Amygdala (tissue), 56 donors: ENCODE measurements at regions not wholly inside any gene's neighbourhood (a gene's known extent, or its start where the extent isn't known, plus 50 kb on each side); places are given as distances from the start of the nearest gene placed in this dataset.
"Not testable (repeated sequence)": the region's sequence is repeated elsewhere in the genome, so short reads cannot be mapped to it uniquely, and the experiment has no call there.

Experiments used
- DNase-seq, 56 donors: peaks; one replicate each; lab custom pipeline; 2025; lab: John Stamatoyannopoulos, UW

DNA sequence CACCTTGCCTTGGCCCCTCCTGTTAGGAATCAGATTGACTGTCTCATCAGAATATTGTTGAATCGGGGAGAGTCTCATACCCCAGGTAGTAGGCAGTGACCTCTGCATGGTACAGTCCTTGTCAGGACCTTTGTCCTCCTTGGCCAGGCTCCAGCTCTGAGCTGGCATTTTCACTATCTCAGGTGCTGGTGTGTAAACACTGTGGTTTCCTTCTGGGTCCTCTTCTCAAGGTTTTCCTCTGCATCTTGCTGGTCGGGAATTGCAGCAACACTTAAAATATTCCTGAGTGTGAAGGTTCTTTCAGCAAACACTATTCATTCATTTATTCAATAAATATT, 69.7 kb upstream of the TAMM41 start:
- DNase-seq = not testable (repeated sequence)

DNA sequence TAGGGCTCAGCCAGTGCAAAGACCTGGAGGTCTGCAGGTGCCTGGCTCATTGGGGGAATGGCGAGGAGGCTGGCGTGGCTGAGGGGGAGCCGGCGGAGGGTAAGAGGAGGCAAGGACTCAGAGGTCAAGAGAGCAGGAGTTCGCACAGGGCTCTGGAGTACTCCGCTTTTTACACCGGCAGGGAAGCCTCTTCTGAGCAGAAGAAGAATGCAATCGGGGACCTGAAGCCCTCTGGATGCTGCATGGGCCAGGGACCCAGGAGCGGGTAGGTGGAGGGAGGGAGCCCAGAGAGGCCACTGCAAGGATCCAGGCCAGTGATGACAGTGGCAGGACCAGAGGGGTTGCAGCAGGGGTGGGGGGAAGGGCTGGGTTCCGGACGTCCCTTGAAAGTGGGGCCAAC, 70.4 kb upstream of the TAMM41 start:
- DNase-seq = no peak

DNA sequence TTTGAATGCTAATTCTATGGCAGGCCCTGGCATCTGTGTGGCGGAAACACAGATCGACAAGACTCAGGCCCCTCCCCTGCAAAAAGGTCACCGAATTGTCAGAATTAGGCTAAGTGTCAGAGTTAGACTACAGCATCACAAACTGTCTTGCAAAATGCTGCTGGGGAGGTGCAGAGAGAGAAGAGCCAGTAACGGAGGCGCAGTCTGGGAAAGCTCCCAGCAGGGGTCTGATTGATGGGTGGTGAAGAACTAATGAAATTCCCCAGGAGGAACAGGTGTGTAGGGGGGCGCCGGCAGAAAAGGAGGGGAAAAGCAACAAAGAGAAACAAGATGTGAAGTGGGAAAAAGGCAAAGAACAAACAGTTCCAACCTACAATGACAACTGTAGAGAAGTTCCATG, 72.7 kb upstream of the TAMM41 start:
- peak in 1 of 56 donors; percentile 7 for DNase-seq

DNA sequence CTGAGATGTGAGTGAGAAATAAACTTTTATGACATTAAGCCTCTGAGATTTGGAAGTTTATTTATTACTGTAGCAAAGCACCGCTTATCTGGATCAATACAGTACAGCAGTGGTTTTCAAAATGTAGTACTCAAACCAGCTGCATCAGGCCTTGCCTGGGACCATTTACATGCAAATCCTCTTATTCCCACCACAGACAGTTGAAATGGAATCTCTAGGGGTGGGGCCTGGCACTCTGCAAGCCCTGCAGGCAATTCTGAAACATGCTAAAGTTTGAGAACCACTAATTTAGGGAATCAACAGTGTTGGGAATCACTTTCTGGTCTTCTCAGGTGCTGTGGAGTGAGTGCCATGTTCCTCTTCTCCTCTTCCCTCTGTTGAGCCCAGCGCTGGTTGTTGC, 77.8 kb upstream of the TAMM41 start:
- DNase-seq = no peak

DNA sequence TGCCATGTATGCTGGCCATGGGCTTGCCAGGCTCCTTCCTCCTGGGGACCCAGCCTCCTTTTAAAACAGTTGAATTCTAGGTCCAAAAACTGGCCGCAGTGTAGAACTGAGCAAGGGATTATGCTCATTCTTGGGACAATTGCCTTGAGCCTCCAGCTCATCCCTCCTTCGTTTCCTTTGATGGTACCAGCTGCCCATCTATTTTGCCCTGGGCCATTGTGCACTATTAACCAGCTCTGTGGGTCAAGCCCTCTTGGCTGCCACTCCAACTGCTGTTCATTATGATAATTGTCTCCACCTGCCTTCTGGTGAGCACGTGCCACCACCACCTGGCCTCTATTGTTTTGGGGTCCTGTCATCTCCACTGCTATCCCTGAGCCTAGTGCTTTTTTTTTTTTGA, 75.8 kb upstream of the SYN2 start:
- DNase-seq = no peak

DNA sequence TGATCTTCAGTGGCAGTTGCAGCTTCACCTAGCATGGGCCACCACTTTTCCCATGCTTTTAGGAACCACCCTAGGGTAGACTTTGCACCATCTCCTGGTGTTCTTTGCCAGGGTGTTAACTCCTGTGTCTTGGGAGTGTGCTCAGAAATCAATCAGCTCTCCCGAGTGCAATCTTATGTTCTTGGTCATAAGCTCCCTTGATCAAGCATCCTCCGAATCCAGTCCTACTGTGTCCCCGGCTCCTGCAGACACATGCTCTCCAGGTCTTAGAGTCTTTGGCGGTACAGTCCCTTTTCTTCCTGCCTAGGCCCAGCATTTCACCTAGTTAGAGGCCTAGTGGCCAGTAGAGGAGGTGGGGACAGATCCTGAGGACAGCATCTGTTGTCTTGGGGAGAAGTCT, 74.7 kb upstream of the SYN2 start:
- DNase-seq = no peak

DNA sequence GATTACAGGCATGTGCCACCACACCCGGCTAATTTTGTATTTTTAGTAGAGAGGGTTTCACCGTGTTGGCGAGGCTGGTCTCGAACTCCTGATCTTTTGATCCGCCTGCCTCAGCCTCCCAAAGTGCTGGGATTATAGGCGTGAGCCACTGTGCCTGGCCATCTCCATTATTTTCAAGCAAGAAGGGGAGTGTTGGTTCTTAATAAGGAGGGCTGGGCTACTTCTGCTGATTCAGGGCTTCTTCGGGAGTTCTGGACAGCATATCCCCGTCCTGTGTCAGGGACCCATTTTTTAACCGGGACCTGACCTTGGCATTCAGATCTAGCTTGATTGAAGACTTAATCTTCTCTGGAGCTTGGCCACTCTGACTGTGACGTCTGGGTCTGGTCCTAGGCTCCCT, 74.1 kb upstream of the SYN2 start:
- no peak for DNase-seq

DNA sequence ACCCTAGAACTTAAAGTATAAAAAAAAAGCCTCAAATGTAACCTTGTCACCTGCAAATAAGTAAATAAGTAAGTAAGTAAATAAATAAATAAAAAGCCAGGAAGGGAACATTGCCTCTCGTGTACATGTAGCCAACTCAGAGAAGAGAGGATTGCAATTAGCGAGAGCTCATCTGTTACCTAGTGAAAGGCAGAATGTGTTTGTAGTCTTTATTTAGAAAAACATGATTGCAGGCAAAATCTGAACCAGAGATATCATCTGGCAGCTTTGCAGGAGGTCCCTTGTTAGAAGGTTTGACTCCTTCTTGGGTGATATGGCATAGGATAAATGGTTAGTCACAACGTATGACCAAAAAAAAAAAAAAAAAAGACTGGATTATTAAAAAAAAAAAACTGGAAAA, 71.6 kb upstream of the SYN2 start:
- DNase-seq = no peak

DNA sequence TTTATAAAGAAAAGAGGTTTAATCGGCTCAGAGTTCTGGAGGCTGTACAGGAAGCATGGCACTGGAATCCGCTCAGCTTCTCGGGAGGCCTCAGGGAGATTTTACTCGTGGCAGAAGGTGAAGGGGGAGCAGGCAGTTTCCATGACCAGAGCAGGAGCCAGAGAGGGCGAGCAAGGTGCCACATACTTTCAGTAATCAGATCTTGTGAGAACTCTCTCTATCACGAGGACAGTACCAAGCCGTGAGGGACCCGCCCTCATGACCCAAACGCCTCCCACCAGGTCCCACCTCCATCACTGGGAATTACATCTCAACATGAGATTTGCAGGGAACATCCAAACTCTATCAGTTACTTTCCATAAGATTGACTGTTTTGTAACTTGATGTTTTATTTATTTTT, 70.7 kb upstream of the SYN2 start:
- DNase-seq = no peak

DNA sequence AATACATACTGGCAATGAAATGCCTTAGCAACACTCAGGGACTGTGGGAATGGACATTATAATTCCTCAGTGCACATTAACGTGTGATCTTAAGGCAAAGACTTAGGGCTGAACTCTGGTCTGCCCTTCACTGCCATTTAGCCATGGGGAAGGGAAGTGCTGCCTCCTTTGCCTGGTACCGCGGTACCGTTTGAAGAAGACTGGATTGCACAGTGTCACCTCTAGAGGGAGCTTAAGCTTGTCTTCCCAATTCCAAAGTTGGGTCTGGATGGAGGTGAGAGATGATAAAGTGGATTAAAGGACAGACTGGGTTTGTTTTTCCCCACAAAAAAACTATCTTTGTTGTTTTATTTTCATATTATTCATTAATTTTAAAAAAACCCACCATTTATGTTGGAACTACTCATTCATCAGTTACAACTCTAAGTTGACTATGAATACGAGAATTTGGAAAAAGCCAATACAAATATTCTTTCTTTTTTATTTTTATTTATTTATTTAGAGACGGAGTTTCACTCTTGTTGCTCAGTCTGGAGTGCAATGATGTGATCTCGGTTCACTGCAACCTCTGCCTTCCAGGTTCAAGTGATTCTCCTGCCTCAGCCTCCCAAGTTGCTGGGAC, 60.0 kb upstream of the SYN2 start:
- peak in 2 of 56 donors; percentile 6 to 8 for DNase-seq

DNA sequence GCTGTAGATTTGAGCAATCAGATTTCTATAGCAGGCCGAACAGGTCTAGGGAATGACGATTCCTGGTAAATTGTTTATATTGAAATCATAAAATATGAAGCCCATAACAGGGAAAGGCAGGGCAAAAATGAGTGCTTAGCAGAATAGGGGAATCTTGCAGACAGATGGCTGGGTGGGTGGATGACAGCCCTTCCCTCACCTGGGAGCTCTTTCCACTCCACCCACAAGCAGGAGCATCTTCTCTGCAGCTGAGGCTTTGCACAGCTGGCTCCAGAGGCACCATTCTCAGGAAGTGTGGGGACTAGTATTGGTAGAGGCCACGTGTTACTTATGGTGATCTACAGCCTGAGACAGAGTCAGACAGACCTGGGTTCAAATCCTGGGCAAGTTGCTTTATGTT, 55.9 kb upstream of the SYN2 start:
- no peak for DNase-seq

DNA sequence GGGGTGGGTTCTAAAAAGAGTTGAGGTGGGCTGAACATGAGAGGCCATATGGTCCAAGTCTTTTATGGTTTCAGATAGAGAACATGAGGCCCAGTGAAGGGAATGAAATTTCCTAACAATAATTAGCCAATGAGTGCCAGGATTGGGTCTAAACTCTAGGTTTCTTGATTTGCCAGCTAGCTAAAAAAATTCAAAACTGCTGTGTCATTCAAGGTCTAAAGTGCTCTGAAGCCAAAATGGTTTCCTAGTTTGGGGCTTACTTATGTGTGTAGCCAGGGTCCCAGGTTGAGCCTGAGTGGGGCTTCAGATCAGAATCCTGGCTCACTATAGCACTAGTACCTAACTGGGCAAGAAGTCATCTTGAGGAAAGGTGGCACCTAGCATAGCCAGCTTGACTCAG, 55.3 kb upstream of the SYN2 start:
- DNase-seq = no peak

DNA sequence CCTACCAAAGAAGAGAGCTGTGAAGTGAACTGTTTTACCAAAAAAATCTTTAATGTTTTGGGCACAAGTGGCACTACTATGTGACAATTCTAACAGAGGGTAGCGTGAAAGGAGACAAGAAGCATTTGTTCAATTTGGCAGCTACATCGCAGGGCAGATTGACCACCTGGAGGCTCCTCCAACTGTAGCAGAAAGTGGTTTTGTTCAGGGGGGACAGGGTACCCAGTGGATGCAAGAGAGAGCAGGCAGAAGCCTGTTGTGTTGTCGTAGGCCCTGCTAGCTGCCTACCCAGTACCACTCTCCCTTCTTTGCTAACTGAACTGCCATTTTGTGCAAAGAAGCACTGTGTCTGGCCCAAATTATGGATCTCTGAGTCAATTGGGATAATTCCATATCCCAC, 54.8 kb upstream of the SYN2 start:
- no peak for DNase-seq

DNA sequence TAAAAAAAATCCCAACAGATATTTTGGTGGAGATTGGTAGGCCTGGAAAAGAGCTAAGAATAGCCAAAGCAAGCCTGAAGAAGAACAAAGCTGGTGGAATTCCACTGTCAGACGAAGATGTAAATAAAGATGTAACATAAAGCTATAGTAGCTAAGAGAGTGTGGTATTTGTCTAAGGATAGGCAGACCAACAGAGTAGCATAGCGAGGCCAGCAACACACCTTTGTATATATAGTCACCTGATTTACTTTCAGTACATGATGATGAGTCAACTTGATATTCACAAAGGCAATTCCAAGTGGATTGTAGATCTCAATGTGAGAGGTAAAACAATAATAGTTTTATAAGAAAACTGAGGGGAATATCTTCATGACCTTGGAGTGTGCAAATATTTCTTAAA, 53.6 kb upstream of the SYN2 start:
- DNase-seq = no peak

DNA sequence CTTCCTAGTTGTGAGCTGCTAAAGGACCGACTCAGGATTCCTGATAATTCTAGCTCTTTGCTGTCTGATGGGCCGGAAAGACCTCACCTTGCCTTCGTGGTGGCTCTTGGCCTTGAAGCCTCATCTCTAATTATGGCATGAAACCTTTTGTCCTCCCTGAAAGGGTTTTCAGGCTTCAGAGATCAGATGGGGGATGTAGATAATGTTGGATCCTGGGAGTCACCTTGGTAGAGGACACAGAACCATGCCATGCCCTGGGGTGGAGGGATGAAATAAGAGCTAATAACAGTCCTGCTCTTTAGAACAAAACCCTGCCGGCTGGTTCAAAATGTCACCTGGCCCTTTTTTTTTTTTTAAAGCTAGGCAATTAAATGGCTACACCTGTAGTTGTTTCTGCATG, 50.8 kb upstream of the SYN2 start:
- no peak for DNase-seq

DNA sequence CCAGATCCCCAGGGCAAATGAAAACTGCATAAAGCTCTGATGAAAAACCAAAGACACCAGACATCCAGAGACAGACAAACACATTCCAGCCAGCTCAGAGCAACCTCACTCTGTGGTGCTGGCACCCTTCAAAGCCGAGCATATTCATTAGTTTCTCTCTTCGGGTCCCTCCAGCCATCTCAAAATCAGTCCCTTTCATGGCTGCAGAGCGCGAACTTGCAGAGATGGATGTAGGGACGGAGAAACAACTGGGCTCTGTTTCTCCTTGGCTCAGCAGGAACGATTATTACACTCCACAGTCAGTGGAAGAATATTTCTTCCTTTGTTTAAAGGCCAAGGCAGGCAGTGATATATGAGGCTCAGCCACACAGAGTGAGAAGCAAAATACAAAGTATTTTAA, 50.4 kb upstream of the SYN2 start:
- DNase-seq = peak in 3 of 56 donors; percentile 7 to 18 (median 16)

DNA sequence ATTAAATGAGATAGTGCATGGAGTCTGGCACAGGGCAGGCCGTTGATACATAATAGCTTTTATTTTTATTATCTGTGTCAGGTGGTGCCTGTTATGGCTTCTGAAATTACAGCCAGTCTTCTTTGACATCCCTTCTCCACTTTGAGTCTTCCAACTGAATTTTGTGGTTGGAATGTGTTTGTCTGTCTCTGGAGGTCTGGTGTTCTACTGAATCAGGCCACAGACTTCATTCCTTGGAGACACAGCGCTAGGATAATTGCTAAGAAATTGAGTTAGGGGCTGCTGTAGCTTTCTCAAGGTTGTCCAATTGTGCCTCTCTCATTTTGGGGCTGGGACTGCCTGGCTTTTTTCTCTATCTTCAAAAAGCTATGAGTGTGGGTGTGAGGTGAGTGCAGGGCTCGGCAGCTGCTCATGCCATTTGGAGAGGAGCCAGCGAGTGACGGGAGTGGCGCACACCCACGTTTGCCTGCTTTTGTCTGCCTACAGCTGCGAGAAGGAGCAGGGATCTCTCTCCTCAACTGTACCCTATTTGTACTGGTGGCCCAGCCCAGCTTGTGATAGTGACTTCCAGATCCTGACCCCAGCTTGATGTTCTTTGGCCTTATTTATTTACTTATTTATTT, 49.8 kb upstream of the SYN2 start:
- peak in 5 of 56 donors; percentile 9 to 26 (median 18) for DNase-seq
